Endothelial cell of umbilical vein (primary cell): ENCODE measurements at regions not wholly inside any gene's neighbourhood (a gene's known extent, or its start where the extent isn't known, plus 50 kb on each side); places are given as distances from the start of the nearest gene placed in this dataset.

Experiments used
- BruUV-seq: library from RNA; stranded (reverse); fragments of 400-500 nt; replicated peaks from 2 replicates; lab custom pipeline; 2021; lab: Mats Ljungman, UMichigan
- CTCF ChIA-PET: fragments of 300-600, 350-600 bp; sonication (Branson Sonifier 250); formaldehyde crosslinking; loops from one replicate; lab custom pipeline; 2021; ENCODE audit warnings: antibody characterized with exemption, inconsistent platforms; lab: Charles Lee
- POLR2A ChIA-PET: fragments of 300-600, 350-600 bp; sonication (Branson Sonifier 250); formaldehyde crosslinking; loops from one replicate; lab custom pipeline; 2021; ENCODE audit warnings: antibody characterized with exemption, inconsistent platforms; lab: Charles Lee
- DNase-seq: peaks from one replicate; pipeline ENCODE4 v3.0.0-alpha.2; 2011; ENCODE audit warnings: low read depth, low spot score
- FAIRE-seq: peaks from 2 replicates; lab custom pipeline; 2011; peaks lifted over from hg19 to GRCh38; lab: Jason Lieb, UNC
- H2AFZ ChIP-seq: 2 replicates; pipeline ENCODE4 v1.6.0; 2012; ENCODE audit warnings: low read depth, low read length, control low read depth, inconsistent platforms
- H3K27ac ChIP-seq: 2 replicates; pipeline ENCODE4 v1.5.1; 2011; ENCODE audit warnings: low read depth, mild to moderate bottlenecking, control low read depth, low read length, moderate library complexity; ENCODE audit not compliant: insufficient read depth
- H3K27me3 ChIP-seq, 2 experiments: 2 replicates each; pipeline versions ENCODE4 v1.6.0 to v1.6.1; 2011; ENCODE audit warnings: low read length in 2 of 2, mixed read lengths in 1 of 2; ENCODE audit not compliant: control insufficient read depth in 2 of 2, insufficient read depth in 2 of 2
- H3K36me3 ChIP-seq, 2 experiments: 2 replicates in 1 of 2; 3 replicates in 1 of 2; pipeline ENCODE4 v1.5.1; 2011; ENCODE audit warnings: low read length in 2 of 2, mild to moderate bottlenecking in 1 of 2, moderate library complexity in 1 of 2; ENCODE audit not compliant: control insufficient read depth in 2 of 2, insufficient read depth in 2 of 2; ENCODE audit errors: extremely low read depth in 1 of 2
- H3K4me1 ChIP-seq: 3 replicates; pipeline ENCODE4 v1.5.1; 2011; ENCODE audit warnings: mild to moderate bottlenecking, low read length; ENCODE audit not compliant: control insufficient read depth, insufficient read depth; ENCODE audit errors: extremely low read depth
- H3K4me2 ChIP-seq: 2 replicates; pipeline ENCODE4 v1.6.1; 2011; ENCODE audit warnings: low read length, control low read depth, mixed read lengths; ENCODE audit not compliant: insufficient read depth
- H3K4me3 ChIP-seq, 3 experiments: fragments of 200-600 bp in 1 of 3; sonication (generic), shearing (Covaris generic) in 1 of 3; replicated peaks in 1 of 3; 2 replicates each; pipeline ENCODE4 v1.5.1; 2011 to 2016; ENCODE audit warnings: control low read depth in 3 of 3, low read length in 3 of 3, mild to moderate bottlenecking in 2 of 3, inconsistent platforms in 1 of 3, low read depth in 1 of 3, moderate library complexity in 1 of 3; ENCODE audit not compliant: insufficient read depth in 1 of 3
- H3K79me2 ChIP-seq: 2 replicates; pipeline ENCODE4 v1.6.0; 2012; ENCODE audit warnings: low read length, inconsistent platforms; ENCODE audit not compliant: control insufficient read depth, insufficient read depth
- H3K9ac ChIP-seq: replicated peaks from 2 replicates; pipeline ENCODE3; 2011; ENCODE audit warnings: low read length, control low read depth; ENCODE audit not compliant: insufficient read depth; ENCODE audit errors: extremely low read depth
- H3K9me1 ChIP-seq: replicated peaks from 3 replicates; pipeline ENCODE4 v1.6.0; 2011; ENCODE audit warnings: mild to moderate bottlenecking, low read length; ENCODE audit not compliant: control insufficient read depth, insufficient read depth; ENCODE audit errors: extremely low read depth
- H3K9me3 ChIP-seq: replicated peaks from 2 replicates; pipeline ENCODE4 v1.5.1; 2012; ENCODE audit warnings: low read length, inconsistent platforms; ENCODE audit not compliant: control insufficient read depth, insufficient read depth
- H4K20me1 ChIP-seq: replicated peaks from 2 replicates; pipeline ENCODE3; 2011; ENCODE audit warnings: mild to moderate bottlenecking, low read length; ENCODE audit not compliant: control insufficient read depth, insufficient read depth; ENCODE audit errors: extremely low read depth
- EZH2 ChIP-seq: IDR thresholded peaks from 2 replicates; pipeline ENCODE4 v1.6.1; 2012; ENCODE audit warnings: borderline replicate concordance, low read depth, mild to moderate bottlenecking, moderate library complexity, low read length, inconsistent platforms; ENCODE audit not compliant: severe bottlenecking
- FOS ChIP-seq: IDR thresholded peaks from 2 replicates; pipeline ENCODE4 v1.6.1; 2011; ENCODE audit warnings: mild to moderate bottlenecking, low read length, moderate library complexity, borderline replicate concordance; ENCODE audit not compliant: insufficient read depth
- GATA2 ChIP-seq: IDR thresholded peaks from 2 replicates; pipeline ENCODE4 v1.7.0; 2011; ENCODE audit warnings: low read depth, mild to moderate bottlenecking, moderate library complexity, mixed read lengths, low read length; ENCODE audit not compliant: insufficient read length, insufficient read depth
- JUN ChIP-seq: IDR thresholded peaks from 2 replicates; pipeline ENCODE4 v1.6.1; 2011; ENCODE audit warnings: borderline replicate concordance, low read depth; ENCODE audit not compliant: insufficient read length, insufficient read depth
- MAX ChIP-seq: IDR thresholded peaks from 2 replicates; pipeline ENCODE4 v1.6.1; 2011; ENCODE audit not compliant: insufficient read depth, insufficient read length
- MYC ChIP-seq: IDR thresholded peaks from one replicate; pipeline ENCODE4 v1.6.1; 2011; ENCODE audit warnings: mild to moderate bottlenecking, low read depth, low read length
- POLR2A ChIP-seq: IDR thresholded peaks from 2 replicates; pipeline ENCODE4 v1.6.1; 2012; ENCODE audit warnings: low read depth, mild to moderate bottlenecking, control low read depth, low read length
- POLR2AphosphoS5 ChIP-seq: IDR thresholded peaks from 2 replicates; pipeline ENCODE4 v1.6.1; 2012; ENCODE audit warnings: low read depth, mild to moderate bottlenecking, control low read depth, low read length, moderate library complexity; ENCODE audit not compliant: insufficient read depth
- dilution Hi-C: fragments of 300-500 bp; cut with MboI; formaldehyde crosslinking; loops from one replicate; pipeline ENCODE4 v1.15.0; 2019; ENCODE audit warnings: low sequenced_read_pairs; ENCODE audit not compliant: extremely low pct_ligation_motif_present
- intact Hi-C: fragments of 100-400 bp; cut with micrococcal nuclease; formaldehyde crosslinking; loops from one replicate; pipeline ENCODE4 v1.10.0; 2022
- TF ChIP-seq, protein P1 (sequence below), 2 donors: IDR thresholded peaks; 1 replicate in 1 of 2; 2 replicates in 1 of 2; pipeline ENCODE4 v1.5.1; 2011; ENCODE audit warnings: low read length in 2 of 2, mild to moderate bottlenecking in 2 of 2, moderate library complexity in 2 of 2, control low read depth in 1 of 2, inconsistent platforms in 1 of 2, low read depth in 1 of 2; ENCODE audit not compliant: insufficient read depth in 1 of 2; ENCODE audit errors: extremely low read depth in 1 of 2

GRCh38 chr5:12174734-12175133 is 270.5 kb upstream of the CTNND2 start:
- intact Hi-C loops: no loop called here
- CTCF ChIA-PET: no interaction called here
- dilution Hi-C loops: no loop called here
- Histone ChIP-seq H3K27ac (no peak overlapping the region), H3K4me3 (no peak overlapping the region), H3K4me1 (no peaks in the 10 kb centered on the region), H3K27me3 (no peaks in the 10 kb centered on the region), H2AFZ (no peak overlapping the region), H3K9me3 (no peaks in the 10 kb centered on the region), H3K4me2 (no peak overlapping the region), H4K20me1 (no peaks in the 10 kb centered on the region), H3K9me1 (no peaks in the 10 kb centered on the region), H3K9ac (no peak overlapping the region), H3K79me2 (no peaks in the 10 kb centered on the region), H3K36me3 (no peaks in the 10 kb centered on the region)
- FAIRE-seq (no peak), DNase-seq (no peak)
- POLR2A ChIA-PET: no interaction called here
- TF ChIP-seq, protein P1, sequence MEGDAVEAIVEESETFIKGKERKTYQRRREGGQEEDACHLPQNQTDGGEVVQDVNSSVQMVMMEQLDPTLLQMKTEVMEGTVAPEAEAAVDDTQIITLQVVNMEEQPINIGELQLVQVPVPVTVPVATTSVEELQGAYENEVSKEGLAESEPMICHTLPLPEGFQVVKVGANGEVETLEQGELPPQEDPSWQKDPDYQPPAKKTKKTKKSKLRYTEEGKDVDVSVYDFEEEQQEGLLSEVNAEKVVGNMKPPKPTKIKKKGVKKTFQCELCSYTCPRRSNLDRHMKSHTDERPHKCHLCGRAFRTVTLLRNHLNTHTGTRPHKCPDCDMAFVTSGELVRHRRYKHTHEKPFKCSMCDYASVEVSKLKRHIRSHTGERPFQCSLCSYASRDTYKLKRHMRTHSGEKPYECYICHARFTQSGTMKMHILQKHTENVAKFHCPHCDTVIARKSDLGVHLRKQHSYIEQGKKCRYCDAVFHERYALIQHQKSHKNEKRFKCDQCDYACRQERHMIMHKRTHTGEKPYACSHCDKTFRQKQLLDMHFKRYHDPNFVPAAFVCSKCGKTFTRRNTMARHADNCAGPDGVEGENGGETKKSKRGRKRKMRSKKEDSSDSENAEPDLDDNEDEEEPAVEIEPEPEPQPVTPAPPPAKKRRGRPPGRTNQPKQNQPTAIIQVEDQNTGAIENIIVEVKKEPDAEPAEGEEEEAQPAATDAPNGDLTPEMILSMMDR (IDR thresholded peaks at IDR 0.05; ENCODE audit: extremely low read depth in 1 of 2, insufficient read depth in 1 of 2, low read depth in 1 of 2, low read length in 2 of 2): no peak
- no peak for TF ChIP-seq FOS
- TF ChIP-seq JUN: no peak
- TF ChIP-seq GATA2: no peak
- TF ChIP-seq MYC: no peak
- no peak for TF ChIP-seq POLR2A
- no peak for TF ChIP-seq POLR2AphosphoS5
- TF ChIP-seq EZH2: no peak
- TF ChIP-seq MAX: no peak
- no TSS peak for BruUV-seq
